A673 (cell line): ENCODE measurements at regions not wholly inside any gene's neighbourhood (a gene's known extent, or its start where the extent isn't known, plus 50 kb on each side); places are given as distances from the start of the nearest gene placed in this dataset.

ENCODE experiments used
- BruUV-seq: library from RNA; stranded (reverse); fragments of 400-500 nt; replicated peaks from 2 replicates; lab custom pipeline; 2021; lab: Mats Ljungman, UMichigan
- CTCF ChIA-PET: fragments of 300-600 bp; sonication (Branson Sonifier 250); formaldehyde crosslinking; loops from one replicate; lab custom pipeline; 2022; ENCODE audit warnings: antibody characterized with exemption; lab: Charles Lee
- POLR2A ChIA-PET: fragments of 300-600 bp; sonication (Branson Sonifier 250); formaldehyde crosslinking; loops from one replicate; lab custom pipeline; 2022; ENCODE audit warnings: antibody characterized with exemption; ENCODE audit not compliant: low non-redundant PET; lab: Charles Lee
- DNase-seq: peaks from one replicate; pipeline ENCODE4 v3.0.0-alpha.2; 2015; ENCODE audit warnings: low spot score
- H3K27ac ChIP-seq: fragments of 200-600 bp; sonication (generic); 2 replicates; pipeline ENCODE4 v1.5.1; 2016; ENCODE audit warnings: mixed run types, low read depth, mild to moderate bottlenecking, mixed read lengths, antibody characterized with exemption, low read length; ENCODE audit not compliant: poor library complexity, severe bottlenecking
- H3K27me3 ChIP-seq: fragments of 200-600 bp; sonication (generic); replicated peaks from 2 replicates; pipeline ENCODE4 v1.6.1; 2017; ENCODE audit warnings: mixed run types, low read depth, mild to moderate bottlenecking, mixed read lengths, antibody characterized with exemption, low read length; ENCODE audit not compliant: insufficient read depth, poor library complexity
- H3K36me3 ChIP-seq: fragments of 200-600 bp; sonication (generic); 2 replicates; pipeline ENCODE4 v1.6.1; 2016; ENCODE audit warnings: mixed run types, mild to moderate bottlenecking, mixed read lengths, antibody characterized with exemption, low read length; ENCODE audit not compliant: insufficient read depth, poor library complexity, severe bottlenecking
- H3K4me1 ChIP-seq: fragments of 200-600 bp; sonication (generic); 2 replicates; pipeline ENCODE4 v1.6.1; 2017; ENCODE audit warnings: mixed run types, mild to moderate bottlenecking, mixed read lengths, antibody characterized with exemption, low read length; ENCODE audit not compliant: insufficient read depth, poor library complexity, severe bottlenecking
- H3K4me3 ChIP-seq: fragments of 200-600 bp; sonication (generic); 2 replicates; pipeline ENCODE4 v1.5.1; 2016; ENCODE audit warnings: low read depth, mixed run types, mild to moderate bottlenecking, mixed read lengths, low read length; ENCODE audit not compliant: poor library complexity, severe bottlenecking
- H3K9me3 ChIP-seq: fragments of 200-600 bp; sonication (generic); 2 replicates; pipeline ENCODE4 v1.6.1; 2016; ENCODE audit warnings: mixed run types, low read depth, mild to moderate bottlenecking, mixed read lengths, antibody characterized with exemption, low read length; ENCODE audit not compliant: poor library complexity, severe bottlenecking
- CTCF ChIP-seq: fragments of 300-800, 200-600 bp; sonication (generic); conservative IDR thresholded peaks from 2 replicates; pipeline ENCODE4 v1.5.1; 2017; ENCODE audit warnings: low read depth, mild to moderate bottlenecking, antibody characterized with exemption, low read length, moderate library complexity, mixed read lengths
- EZH2 ChIP-seq: fragments of 200-600 bp; sonication (generic); IDR thresholded peaks from 2 replicates; pipeline ENCODE4 v1.6.1; 2017; ENCODE audit warnings: borderline replicate concordance, low read depth, mild to moderate bottlenecking, mixed read lengths, antibody characterized with exemption, low read length; ENCODE audit not compliant: poor library complexity, severe bottlenecking
- intact Hi-C: fragments of 100-400 bp; cut with micrococcal nuclease; formaldehyde crosslinking; loops from one replicate; pipeline ENCODE4 v1.10.0; 2022; ENCODE audit not compliant: unreplicated experiment

DNA sequence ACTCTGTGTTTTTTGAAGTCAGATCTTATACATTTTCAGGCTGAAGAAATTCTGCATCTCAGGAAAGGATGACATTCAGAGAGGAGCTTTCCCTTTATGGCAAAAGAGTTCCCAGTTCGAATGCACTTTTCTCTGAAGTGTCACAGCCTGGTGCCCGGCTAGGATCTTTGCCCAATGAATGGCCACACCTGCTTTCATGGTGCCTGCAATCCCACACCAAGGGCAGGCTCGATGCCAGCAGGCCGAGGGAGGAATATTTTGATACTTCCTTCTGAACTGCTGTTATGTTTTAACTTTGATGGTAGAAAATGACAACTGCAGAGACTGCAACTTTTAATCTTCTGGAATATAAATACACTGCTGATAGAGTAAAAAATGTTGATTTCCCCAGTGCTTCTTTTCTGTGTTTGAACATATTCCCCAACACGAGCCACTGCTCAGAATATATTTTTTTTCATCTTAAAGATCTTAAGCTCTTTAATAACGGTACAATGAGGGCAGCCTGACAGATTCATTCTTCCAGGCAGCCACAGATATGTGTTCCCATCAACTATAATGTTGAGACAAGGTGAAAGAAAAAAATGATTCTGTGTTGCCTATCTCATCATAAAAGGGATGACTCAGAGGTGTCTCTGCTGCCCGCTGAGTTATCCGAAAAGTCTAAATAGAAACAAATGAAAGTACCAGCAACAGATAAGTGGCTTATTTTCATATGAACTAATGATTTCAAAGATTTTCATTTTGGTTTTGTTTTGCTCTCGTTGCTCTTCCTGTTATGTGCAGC lies 848.5 kb downstream of the DCDC2C start:
- H3K9me3 ChIP-seq = no peaks in the 10 kb centered on the region
- no peak overlapping the region for H3K4me3 ChIP-seq
- ChIA-PET CTCF (no interaction called here), POLR2A (no interaction called here)
- DNase-seq = no peak
- intact Hi-C loops = no loop called here
- no peaks in the 10 kb centered on the region for H3K4me1 ChIP-seq
- BruUV-seq = no TSS peak
- no peaks in the 10 kb centered on the region for H3K27me3 ChIP-seq
- H3K27ac ChIP-seq = no peak overlapping the region
- TF ChIP-seq EZH2 (no peak), CTCF (no peak)
- no peaks in the 10 kb centered on the region for H3K36me3 ChIP-seq

- intact Hi-C loops = no loop called here
- H3K27ac ChIP-seq = no peak overlapping the region
- POLR2A ChIA-PET = no interaction called here
- DNase-seq = no peak
- no peaks in the 10 kb centered on the region for H3K9me3 ChIP-seq
- CTCF ChIA-PET = no interaction called here
- no peaks in the 10 kb centered on the region for H3K36me3 ChIP-seq
- H3K27me3 ChIP-seq = no peaks in the 10 kb centered on the region
- no peak for TF ChIP-seq CTCF
- TF ChIP-seq EZH2 = no peak
- no TSS peak for BruUV-seq
- H3K4me1 ChIP-seq = no peaks in the 10 kb centered on the region
- no peak overlapping the region for H3K4me3 ChIP-seq
Measured at GRCh38 chr2:4553241-4553640, 849.9 kb downstream of the DCDC2C start.

GRCh38 chr2:4556135-4556896 lies 852.9 kb downstream of the DCDC2C start:
- H3K9me3 ChIP-seq = no peaks in the 10 kb centered on the region
- H3K27me3 ChIP-seq = no peaks in the 10 kb centered on the region
- DNase-seq = no peak
- no TSS peak for BruUV-seq
- no peak overlapping the region for H3K4me3 ChIP-seq
- CTCF ChIA-PET = no interaction called here
- intact Hi-C loops = no loop called here
- peaks cover 9% of the 10 kb centered on the region for H3K4me1 ChIP-seq
- H3K36me3 ChIP-seq = no peaks in the 10 kb centered on the region
- TF ChIP-seq CTCF (no peak), EZH2 (no peak)
- H3K27ac ChIP-seq = no peak overlapping the region
- POLR2A ChIA-PET = interaction anchor here (0.7 kb wide), 1 partner anchor 404 kb away, joined by 3 read pairs; no protein-coding TSS in a partner anchor
